ENCODE measurements at regions not wholly inside any gene's neighbourhood (a gene's known extent, or its start where the extent isn't known, plus 50 kb on each side); places are given as distances from the start of the nearest gene placed in this dataset.

DNA sequence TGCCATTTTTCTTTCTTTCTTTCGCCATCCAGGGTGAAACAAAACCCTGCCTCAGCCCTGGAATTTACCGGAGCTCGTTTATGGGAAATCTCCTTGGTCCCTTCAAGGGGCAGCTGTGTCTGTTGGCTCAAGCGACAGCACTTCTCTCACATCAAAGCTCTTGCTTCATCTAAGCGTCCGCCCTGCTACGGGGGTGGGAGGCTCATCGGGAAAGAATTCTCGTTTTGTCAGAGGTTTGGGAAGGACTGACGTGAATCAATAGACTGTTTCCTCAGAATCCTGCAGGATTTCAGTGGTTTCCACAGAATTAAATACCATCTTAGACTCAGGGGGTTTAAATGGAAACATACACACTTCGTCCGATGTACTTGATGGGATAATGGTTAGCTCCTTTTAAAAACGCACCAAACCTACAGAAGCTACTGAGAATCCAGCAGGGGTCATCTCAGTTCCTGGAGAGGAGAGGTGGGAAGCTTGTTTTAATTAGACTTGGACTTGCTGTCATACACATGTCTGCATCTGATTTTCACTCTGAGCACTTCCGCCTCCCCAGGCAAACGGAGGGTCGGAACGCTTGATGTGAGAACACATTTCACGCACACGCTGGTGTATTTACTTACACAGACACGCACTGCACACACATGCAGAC lies 91.6 kb downstream of the ASB1 start:
- TF ChIP-seq, protein P1, sequence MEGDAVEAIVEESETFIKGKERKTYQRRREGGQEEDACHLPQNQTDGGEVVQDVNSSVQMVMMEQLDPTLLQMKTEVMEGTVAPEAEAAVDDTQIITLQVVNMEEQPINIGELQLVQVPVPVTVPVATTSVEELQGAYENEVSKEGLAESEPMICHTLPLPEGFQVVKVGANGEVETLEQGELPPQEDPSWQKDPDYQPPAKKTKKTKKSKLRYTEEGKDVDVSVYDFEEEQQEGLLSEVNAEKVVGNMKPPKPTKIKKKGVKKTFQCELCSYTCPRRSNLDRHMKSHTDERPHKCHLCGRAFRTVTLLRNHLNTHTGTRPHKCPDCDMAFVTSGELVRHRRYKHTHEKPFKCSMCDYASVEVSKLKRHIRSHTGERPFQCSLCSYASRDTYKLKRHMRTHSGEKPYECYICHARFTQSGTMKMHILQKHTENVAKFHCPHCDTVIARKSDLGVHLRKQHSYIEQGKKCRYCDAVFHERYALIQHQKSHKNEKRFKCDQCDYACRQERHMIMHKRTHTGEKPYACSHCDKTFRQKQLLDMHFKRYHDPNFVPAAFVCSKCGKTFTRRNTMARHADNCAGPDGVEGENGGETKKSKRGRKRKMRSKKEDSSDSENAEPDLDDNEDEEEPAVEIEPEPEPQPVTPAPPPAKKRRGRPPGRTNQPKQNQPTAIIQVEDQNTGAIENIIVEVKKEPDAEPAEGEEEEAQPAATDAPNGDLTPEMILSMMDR (IDR thresholded peaks at IDR 0.05; ENCODE audit: low read depth, low read length), result no peak
- TF ChIP-seq EZH2phosphoT487 (IDR thresholded peaks at IDR 0.05; ENCODE audit: low read depth), result no peak
